K562 (cell line): ENCODE measurements at regions not wholly inside any gene's neighbourhood (a gene's known extent, or its start where the extent isn't known, plus 50 kb on each side); places are given as distances from the start of the nearest gene placed in this dataset.

ENCODE experiments used
- BCL6 ChIP-seq: fragments of 250-450 bp; sonication (Bioruptor Pico); IDR thresholded peaks from 2 replicates; pipeline ENCODE4 v1.4.0; 2020
- CBFB ChIP-seq: sonication (generic); formaldehyde crosslinking; IDR thresholded peaks from 2 replicates; pipeline ENCODE4 v1.4.0; 2020; ENCODE audit warnings: mild to moderate bottlenecking, missing genetic modification reagents
- CHD2 ChIP-seq: IDR thresholded peaks from 2 replicates; pipeline ENCODE4 v1.6.1; 2011; ENCODE audit warnings: low read depth, low read length
- ETS2 ChIP-seq: IDR thresholded peaks from 2 replicates; pipeline ENCODE4 v1.6.1; 2016; ENCODE audit warnings: borderline replicate concordance, missing genetic modification characterization, mild to moderate bottlenecking, moderate library complexity, missing compliant biosample characterization; ENCODE audit not compliant: poor library complexity, severe bottlenecking
- HMG20B ChIP-seq: fragments of 250-450 bp; sonication (Bioruptor Pico); IDR thresholded peaks from 2 replicates; pipeline ENCODE4 v1.5.0; 2021; ENCODE audit warnings: mild to moderate bottlenecking
- SMAD2 ChIP-seq: fragments of 150-350 bp; IDR thresholded peaks from 2 replicates; pipeline ENCODE4 v1.6.1; 2014; ENCODE audit warnings: low read depth, mild to moderate bottlenecking, low read length
- ZNF197 ChIP-seq: fragments of 200-800 bp; sonication (Bioruptor generic); IDR thresholded peaks from 2 replicates; pipeline ENCODE4 v1.6.1; 2016; ENCODE audit warnings: low read depth, missing genetic modification characterization, missing compliant biosample characterization
- TF ChIP-seq, protein P1 (sequence below), 2 experiments: fragments of 450-650 bp; IDR thresholded peaks; 2 replicates each; pipeline ENCODE4 v1.6.1; 2016; ENCODE audit warnings: mild to moderate bottlenecking in 2 of 2, borderline replicate concordance in 1 of 2, low read depth in 1 of 2, moderate library complexity in 1 of 2
- TF ChIP-seq, protein P2 (sequence below): fragments of 250-450 bp; sonication (Bioruptor Pico); IDR thresholded peaks from 2 replicates; pipeline ENCODE4 v1.8.0; 2022; ENCODE audit warnings: inconsistent platforms, mild to moderate bottlenecking, moderate library complexity, borderline replicate concordance
- TF ChIP-seq, protein P3 (sequence below): sonication (generic); formaldehyde crosslinking; IDR thresholded peaks from 2 replicates; pipeline ENCODE4 v1.8.0; 2023; ENCODE audit warnings: mild to moderate bottlenecking, missing genetic modification reagents
- TF ChIP-seq, protein P4 (sequence below): IDR thresholded peaks from 2 replicates; pipeline ENCODE4 v1.6.1; 2012; ENCODE audit warnings: low read depth, low read length, improper control_type of control experiment, borderline replicate concordance

DNA sequence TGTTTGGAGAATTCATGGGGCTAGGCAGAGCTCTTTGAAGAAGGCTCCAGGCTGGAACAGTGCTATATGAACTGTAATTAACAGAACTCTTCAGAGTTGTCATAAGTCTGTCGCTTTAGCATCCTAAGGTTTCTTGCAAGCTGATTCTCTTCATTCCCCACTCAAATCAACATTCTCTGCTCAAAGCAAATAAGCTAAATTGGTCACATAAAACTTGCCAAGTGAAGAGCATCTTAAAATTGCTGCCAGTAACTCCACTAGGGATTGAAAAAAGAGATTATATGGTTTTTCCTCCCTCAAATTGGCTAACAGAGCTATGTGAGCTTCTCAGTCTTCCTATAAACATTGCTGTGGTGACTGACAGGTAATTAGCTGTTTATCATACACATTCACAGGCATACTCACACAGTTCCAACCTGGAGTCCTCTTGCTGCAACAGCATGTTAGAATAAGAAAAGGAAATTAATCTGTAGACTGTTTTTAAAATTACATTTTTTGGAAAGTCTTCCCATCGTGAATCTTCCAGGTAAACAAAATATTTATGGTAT is 298.5 kb upstream of the ATP10B start (continued):
- TF ChIP-seq, protein P1, sequence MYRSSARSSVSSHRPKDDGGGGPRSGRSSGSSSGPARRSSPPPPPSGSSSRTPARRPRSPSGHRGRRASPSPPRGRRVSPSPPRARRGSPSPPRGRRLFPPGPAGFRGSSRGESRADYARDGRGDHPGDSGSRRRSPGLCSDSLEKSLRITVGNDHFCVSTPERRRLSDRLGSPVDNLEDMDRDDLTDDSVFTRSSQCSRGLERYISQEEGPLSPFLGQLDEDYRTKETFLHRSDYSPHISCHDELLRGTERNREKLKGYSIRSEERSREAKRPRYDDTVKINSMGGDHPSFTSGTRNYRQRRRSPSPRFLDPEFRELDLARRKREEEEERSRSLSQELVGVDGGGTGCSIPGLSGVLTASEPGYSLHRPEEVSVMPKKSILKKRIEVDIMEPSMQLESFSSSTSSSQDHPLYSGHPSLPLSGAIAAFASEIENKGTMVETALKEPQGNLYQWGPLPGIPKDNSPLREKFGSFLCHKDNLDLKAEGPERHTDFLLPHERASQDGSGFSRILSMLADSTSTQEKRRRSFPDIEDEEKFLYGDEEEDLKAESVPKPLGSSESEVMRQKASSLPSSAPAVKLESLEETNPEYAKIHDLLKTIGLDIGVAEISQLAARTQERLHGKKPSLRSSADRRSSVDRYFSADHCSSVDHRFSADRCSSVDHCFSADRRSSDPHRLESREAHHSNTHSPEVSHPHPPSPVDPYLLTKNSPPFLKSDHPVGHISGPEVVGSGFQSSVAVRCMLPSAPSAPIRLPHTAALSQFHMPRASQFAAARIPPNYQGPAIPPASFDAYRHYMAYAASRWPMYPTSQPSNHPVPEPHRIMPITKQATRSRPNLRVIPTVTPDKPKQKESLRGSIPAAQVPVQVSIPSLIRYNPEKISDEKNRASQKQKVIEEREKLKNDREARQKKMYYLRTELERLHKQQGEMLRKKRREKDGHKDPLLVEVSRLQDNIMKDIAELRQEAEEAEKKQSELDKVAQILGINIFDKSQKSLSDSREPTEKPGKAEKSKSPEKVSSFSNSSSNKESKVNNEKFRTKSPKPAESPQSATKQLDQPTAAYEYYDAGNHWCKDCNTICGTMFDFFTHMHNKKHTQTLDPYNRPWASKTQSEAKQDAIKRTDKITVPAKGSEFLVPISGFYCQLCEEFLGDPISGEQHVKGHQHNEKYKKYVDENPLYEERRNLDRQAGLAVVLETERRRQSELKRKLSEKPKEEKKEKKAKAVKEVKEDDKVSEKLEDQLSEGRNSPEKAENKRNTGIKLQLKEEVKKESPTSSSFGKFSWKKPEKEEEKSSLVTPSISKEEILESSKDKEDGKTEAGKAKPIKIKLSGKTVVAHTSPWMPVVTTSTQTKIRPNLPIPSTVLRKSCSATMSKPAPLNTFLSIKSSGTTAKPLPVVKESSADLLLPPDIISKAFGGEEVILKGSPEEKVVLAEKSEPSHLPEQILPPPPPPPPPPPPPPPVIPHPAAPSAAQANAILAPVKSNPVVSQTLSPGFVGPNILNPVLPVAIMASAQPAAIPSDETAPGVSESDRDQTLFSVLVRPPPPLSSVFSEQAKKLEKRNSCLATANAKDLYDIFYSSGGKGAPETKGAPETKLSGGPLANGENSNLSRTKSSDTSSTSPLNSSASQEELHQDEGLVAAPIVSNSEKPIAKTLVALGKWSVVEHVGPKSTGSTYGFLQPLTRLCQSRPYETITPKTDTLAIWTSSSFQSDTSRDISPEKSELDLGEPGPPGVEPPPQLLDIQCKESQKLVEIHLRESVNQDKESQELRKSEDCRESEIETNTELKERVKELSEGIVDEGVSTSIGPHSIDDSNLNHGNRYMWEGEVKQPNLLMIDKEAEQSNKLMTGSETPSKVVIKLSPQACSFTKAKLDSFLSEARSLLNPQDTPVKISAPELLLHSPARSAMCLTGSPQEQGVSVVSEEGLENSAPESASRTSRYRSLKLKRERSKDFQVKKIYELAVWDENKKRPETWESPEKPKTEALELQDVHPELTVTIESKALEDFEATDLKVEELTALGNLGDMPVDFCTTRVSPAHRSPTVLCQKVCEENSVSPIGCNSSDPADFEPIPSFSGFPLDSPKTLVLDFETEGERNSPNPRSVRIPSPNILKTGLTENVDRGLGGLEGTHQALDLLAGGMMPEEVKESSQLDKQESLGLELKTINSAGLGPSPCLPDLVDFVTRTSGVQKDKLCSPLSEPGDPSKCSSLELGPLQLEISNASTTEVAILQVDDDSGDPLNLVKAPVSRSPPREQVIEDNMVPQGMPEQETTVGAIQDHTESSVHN (IDR thresholded peaks at IDR 0.05; ENCODE audit: borderline replicate concordance in 1 of 2, low read depth in 1 of 2) = no peak
- no peak for TF ChIP-seq CBFB (CRISPR knock-in tag)
- TF ChIP-seq, protein P2, sequence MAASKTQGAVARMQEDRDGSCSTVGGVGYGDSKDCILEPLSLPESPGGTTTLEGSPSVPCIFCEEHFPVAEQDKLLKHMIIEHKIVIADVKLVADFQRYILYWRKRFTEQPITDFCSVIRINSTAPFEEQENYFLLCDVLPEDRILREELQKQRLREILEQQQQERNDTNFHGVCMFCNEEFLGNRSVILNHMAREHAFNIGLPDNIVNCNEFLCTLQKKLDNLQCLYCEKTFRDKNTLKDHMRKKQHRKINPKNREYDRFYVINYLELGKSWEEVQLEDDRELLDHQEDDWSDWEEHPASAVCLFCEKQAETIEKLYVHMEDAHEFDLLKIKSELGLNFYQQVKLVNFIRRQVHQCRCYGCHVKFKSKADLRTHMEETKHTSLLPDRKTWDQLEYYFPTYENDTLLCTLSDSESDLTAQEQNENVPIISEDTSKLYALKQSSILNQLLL (CRISPR knock-in tag) = no peak
- no peak for TF ChIP-seq ETS2 (tag)
- TF ChIP-seq, protein P3, sequence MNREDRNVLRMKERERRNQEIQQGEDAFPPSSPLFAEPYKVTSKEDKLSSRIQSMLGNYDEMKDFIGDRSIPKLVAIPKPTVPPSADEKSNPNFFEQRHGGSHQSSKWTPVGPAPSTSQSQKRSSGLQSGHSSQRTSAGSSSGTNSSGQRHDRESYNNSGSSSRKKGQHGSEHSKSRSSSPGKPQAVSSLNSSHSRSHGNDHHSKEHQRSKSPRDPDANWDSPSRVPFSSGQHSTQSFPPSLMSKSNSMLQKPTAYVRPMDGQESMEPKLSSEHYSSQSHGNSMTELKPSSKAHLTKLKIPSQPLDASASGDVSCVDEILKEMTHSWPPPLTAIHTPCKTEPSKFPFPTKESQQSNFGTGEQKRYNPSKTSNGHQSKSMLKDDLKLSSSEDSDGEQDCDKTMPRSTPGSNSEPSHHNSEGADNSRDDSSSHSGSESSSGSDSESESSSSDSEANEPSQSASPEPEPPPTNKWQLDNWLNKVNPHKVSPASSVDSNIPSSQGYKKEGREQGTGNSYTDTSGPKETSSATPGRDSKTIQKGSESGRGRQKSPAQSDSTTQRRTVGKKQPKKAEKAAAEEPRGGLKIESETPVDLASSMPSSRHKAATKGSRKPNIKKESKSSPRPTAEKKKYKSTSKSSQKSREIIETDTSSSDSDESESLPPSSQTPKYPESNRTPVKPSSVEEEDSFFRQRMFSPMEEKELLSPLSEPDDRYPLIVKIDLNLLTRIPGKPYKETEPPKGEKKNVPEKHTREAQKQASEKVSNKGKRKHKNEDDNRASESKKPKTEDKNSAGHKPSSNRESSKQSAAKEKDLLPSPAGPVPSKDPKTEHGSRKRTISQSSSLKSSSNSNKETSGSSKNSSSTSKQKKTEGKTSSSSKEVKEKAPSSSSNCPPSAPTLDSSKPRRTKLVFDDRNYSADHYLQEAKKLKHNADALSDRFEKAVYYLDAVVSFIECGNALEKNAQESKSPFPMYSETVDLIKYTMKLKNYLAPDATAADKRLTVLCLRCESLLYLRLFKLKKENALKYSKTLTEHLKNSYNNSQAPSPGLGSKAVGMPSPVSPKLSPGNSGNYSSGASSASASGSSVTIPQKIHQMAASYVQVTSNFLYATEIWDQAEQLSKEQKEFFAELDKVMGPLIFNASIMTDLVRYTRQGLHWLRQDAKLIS = no peak
- TF ChIP-seq, protein P4, sequence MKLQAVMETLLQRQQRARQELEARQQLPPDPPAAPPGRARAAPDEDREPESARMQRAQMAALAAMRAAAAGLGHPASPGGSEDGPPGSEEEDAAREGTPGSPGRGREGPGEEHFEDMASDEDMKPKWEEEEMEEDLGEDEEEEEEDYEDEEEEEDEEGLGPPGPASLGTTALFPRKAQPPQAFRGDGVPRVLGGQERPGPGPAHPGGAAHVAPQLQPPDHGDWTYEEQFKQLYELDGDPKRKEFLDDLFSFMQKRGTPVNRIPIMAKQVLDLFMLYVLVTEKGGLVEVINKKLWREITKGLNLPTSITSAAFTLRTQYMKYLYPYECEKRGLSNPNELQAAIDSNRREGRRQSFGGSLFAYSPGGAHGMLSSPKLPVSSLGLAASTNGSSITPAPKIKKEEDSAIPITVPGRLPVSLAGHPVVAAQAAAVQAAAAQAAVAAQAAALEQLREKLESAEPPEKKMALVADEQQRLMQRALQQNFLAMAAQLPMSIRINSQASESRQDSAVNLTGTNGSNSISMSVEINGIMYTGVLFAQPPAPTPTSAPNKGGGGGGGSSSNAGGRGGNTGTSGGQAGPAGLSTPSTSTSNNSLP = no peak
- no peak for TF ChIP-seq HMG20B (CRISPR knock-in tag)
- no peak for TF ChIP-seq ZNF197 (CRISPR knock-in tag)
- no peak for TF ChIP-seq CHD2
- TF ChIP-seq SMAD2 = no peak
- no peak for TF ChIP-seq BCL6 (CRISPR knock-in tag)
